Gastrocnemius medialis (tissue), 4 donors: ENCODE measurements at regions not wholly inside any gene's neighbourhood (a gene's known extent, or its start where the extent isn't known, plus 50 kb on each side); places are given as distances from the start of the nearest gene placed in this dataset.

Experiments
- POLR2A ChIP-seq, 2 donors: fragments of 450-650 bp; IDR thresholded peaks; one replicate each; pipeline ENCODE4 v1.6.1; 2017; ENCODE audit warnings: antibody characterized with exemption in 2 of 2, mild to moderate bottlenecking in 2 of 2, moderate library complexity in 2 of 2
- TF ChIP-seq, protein P1 (sequence below), 5 experiments: fragments of 450-650 bp in 3 of 5; fragments of 200-600 bp in 2 of 5; sonication (generic) in 2 of 5; IDR thresholded peaks in 4 of 5; conservative IDR thresholded peaks in 1 of 5; 1 replicate in 4 of 5; 2 replicates in 1 of 5; pipeline ENCODE4 v1.5.1; 2016 to 2019; ENCODE audit warnings: antibody characterized with exemption in 5 of 5, mild to moderate bottlenecking in 3 of 5, moderate library complexity in 3 of 5

DNA sequence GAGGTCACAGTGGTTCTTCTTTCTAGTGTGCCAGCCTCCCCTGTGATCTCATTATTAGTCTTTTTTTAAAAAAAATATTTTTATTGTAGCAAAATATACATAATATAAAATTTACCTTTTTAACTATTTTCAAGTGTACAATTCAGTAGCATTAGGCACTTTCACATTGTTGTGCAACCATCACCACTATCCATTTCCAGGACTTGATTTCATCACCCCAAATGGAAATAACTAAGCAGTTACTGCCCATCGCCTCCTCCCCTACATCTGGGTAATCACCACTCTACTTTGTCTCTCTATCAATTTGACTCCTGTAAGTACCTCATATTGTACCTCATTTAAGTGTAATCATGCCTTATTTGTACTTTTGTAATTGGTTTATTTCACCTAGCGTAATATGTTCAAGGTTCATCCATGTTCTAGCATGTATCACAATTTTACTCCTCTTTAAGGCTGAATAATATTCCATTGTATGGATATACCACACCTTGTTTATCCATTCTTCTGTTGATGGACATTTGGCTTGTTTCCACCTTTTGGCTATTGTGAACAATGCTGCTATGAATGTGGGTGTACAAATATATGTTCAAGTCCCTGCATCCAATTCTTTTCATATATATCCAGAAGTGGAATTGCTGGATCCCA lies 68.6 kb upstream of the FYN start:
- TF ChIP-seq POLR2A (IDR thresholded peaks at IDR 0.05): no peak
- TF ChIP-seq, protein P1, sequence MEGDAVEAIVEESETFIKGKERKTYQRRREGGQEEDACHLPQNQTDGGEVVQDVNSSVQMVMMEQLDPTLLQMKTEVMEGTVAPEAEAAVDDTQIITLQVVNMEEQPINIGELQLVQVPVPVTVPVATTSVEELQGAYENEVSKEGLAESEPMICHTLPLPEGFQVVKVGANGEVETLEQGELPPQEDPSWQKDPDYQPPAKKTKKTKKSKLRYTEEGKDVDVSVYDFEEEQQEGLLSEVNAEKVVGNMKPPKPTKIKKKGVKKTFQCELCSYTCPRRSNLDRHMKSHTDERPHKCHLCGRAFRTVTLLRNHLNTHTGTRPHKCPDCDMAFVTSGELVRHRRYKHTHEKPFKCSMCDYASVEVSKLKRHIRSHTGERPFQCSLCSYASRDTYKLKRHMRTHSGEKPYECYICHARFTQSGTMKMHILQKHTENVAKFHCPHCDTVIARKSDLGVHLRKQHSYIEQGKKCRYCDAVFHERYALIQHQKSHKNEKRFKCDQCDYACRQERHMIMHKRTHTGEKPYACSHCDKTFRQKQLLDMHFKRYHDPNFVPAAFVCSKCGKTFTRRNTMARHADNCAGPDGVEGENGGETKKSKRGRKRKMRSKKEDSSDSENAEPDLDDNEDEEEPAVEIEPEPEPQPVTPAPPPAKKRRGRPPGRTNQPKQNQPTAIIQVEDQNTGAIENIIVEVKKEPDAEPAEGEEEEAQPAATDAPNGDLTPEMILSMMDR (IDR thresholded peaks at IDR 0.05 in 4 of 5, conservative IDR thresholded peaks at IDR 0.05 in 1 of 5): no peak
